HepG2 (cell line): ENCODE measurements at regions not wholly inside any gene's neighbourhood (a gene's known extent, or its start where the extent isn't known, plus 50 kb on each side); places are given as distances from the start of the nearest gene placed in this dataset.

ENCODE experiments used
- ATAC-seq: fragments of 200-7000 bp; cut with Tn5 transposase; 3 replicates; pipeline ENCODE4 v1.9.1; 2020; ENCODE audit warnings: mild to moderate bottlenecking, moderate library complexity
- BruUV-seq: library from RNA; stranded (reverse); fragments of 400-500 nt; replicated peaks from 2 replicates; lab custom pipeline; 2021; lab: Mats Ljungman, UMichigan
- CTCF ChIA-PET: fragments of 300-600 bp; formaldehyde crosslinking; extraction: SDS; loops from one replicate; lab custom pipeline; 2021; ENCODE audit warnings: low total read pairs, inconsistent platforms, low intra/inter-chr PET ratio; lab: Yijun Ruan, JAX
- POLR2A ChIA-PET: fragments of 350-600 bp; sonication (Branson Sonifier 250); formaldehyde crosslinking; loops from one replicate; lab custom pipeline; 2020; ENCODE audit warnings: antibody characterized with exemption, inconsistent platforms; lab: Yijun Ruan, JAX
- DNase-seq: peaks from one replicate; pipeline ENCODE4 v3.0.0-alpha.2; 2015; ENCODE audit warnings: low spot score
- FAIRE-seq: peaks from 3 replicates; lab custom pipeline; 2011; peaks lifted over from hg19 to GRCh38; lab: Jason Lieb, UNC
- H2AFZ ChIP-seq: one replicate; pipeline ENCODE4 v1.6.1; 2011; ENCODE audit warnings: low read length, inconsistent platforms
- H3K27ac ChIP-seq: fragments of 300-600 bp; 3 replicates; pipeline ENCODE4 v1.8.0; 2011; ENCODE audit warnings: mixed run types, mild to moderate bottlenecking, mixed read lengths, low read length, inconsistent platforms; ENCODE audit not compliant: insufficient read depth; ENCODE audit errors: extremely low read length
- H3K27me3 ChIP-seq, 2 experiments: fragments of 200-600 bp in 1 of 2; 2 replicates in 1 of 2; 3 replicates in 1 of 2; pipeline versions ENCODE4 v1.6.0 to v1.8.0; 2011; ENCODE audit warnings: low read length in 2 of 2, mild to moderate bottlenecking in 2 of 2, moderate library complexity in 2 of 2, inconsistent platforms in 1 of 2; ENCODE audit not compliant: insufficient read depth in 2 of 2, control insufficient read depth in 1 of 2
- H3K36me3 ChIP-seq, 2 experiments: fragments of 200-600 bp in 1 of 2; replicated peaks in 1 of 2; 2 replicates in 1 of 2; 3 replicates in 1 of 2; pipeline versions ENCODE4 v1.5.1 to v1.8.0; 2011; ENCODE audit warnings: low read length in 2 of 2, inconsistent platforms in 1 of 2; ENCODE audit not compliant: insufficient read depth in 2 of 2, control insufficient read depth in 1 of 2
- H3K4me1 ChIP-seq: 2 replicates; pipeline ENCODE4 v1.5.1; 2012; ENCODE audit warnings: low read length, inconsistent platforms; ENCODE audit not compliant: insufficient read depth
- H3K4me2 ChIP-seq: 2 replicates; pipeline ENCODE4 v1.6.0; 2011; ENCODE audit warnings: low read depth, low read length, inconsistent platforms
- H3K4me3 ChIP-seq, 3 experiments: fragments of 200-600 bp in 1 of 3; sonication (generic), shearing (Covaris generic) in 1 of 3; replicated peaks in 1 of 3; 2 replicates each; pipeline ENCODE4 v1.5.1; 2011 to 2016; ENCODE audit warnings: low read length in 3 of 3, inconsistent platforms in 2 of 3, low read depth in 2 of 3, mild to moderate bottlenecking in 2 of 3, control low read depth in 1 of 3, mixed read lengths in 1 of 3; ENCODE audit not compliant: insufficient read depth in 1 of 3
- H3K79me2 ChIP-seq: one replicate; pipeline ENCODE4 v1.6.1; 2011; ENCODE audit warnings: low read length, inconsistent platforms; ENCODE audit not compliant: insufficient read depth
- H3K9ac ChIP-seq: 2 replicates; pipeline ENCODE4 v1.6.0; 2011; ENCODE audit warnings: mild to moderate bottlenecking, low read depth, low read length, inconsistent platforms; ENCODE audit not compliant: insufficient read depth
- H3K9me3 ChIP-seq: 2 replicates; pipeline ENCODE4 v1.5.1; 2012; ENCODE audit warnings: mild to moderate bottlenecking, low read length
- H4K20me1 ChIP-seq: 2 replicates; pipeline ENCODE4 v1.6.0; 2011; ENCODE audit warnings: inconsistent platforms, mild to moderate bottlenecking, low read length, moderate library complexity; ENCODE audit not compliant: insufficient read depth
- ARID3A ChIP-seq: IDR thresholded peaks from 2 replicates; pipeline ENCODE4 v1.6.1; 2012; ENCODE audit warnings: low read depth, low read length, improper control_type of control experiment
- ATF3 ChIP-seq: sonication (generic); formaldehyde crosslinking; IDR thresholded peaks from 2 replicates; pipeline ENCODE4 v1.4.0; 2020; ENCODE audit warnings: missing genetic modification reagents
- ATRX ChIP-seq: sonication (generic); formaldehyde crosslinking; IDR thresholded peaks from 2 replicates; pipeline ENCODE4 v1.4.0; 2020; ENCODE audit warnings: missing genetic modification reagents, borderline replicate concordance
- IKZF4 ChIP-seq: sonication (generic); formaldehyde crosslinking; IDR thresholded peaks from 2 replicates; pipeline ENCODE4 v1.5.1; 2020; ENCODE audit warnings: borderline replicate concordance, mild to moderate bottlenecking, low read depth, missing genetic modification reagents; ENCODE audit errors: not compliant biosample characterization
- MEIS2 ChIP-seq: sonication (generic); formaldehyde crosslinking; IDR thresholded peaks from 2 replicates; pipeline ENCODE4 v1.9.0; 2021; ENCODE audit warnings: mild to moderate bottlenecking, missing genetic modification reagents
- SMC3 ChIP-seq: IDR thresholded peaks from 2 replicates; pipeline ENCODE4 v1.6.1; 2011; ENCODE audit warnings: low read length, improper control_type of control experiment
- ZNF10 ChIP-seq: sonication (generic); formaldehyde crosslinking; IDR thresholded peaks from 2 replicates; pipeline ENCODE4 v1.4.0; 2020; ENCODE audit warnings: mild to moderate bottlenecking, low read depth, missing genetic modification reagents, borderline replicate concordance
- ZNF326 ChIP-seq: sonication (generic); formaldehyde crosslinking; IDR thresholded peaks from 2 replicates; pipeline ENCODE4 v1.4.0; 2020; ENCODE audit warnings: missing genetic modification reagents, borderline replicate concordance
- ZNF441 ChIP-seq: sonication (generic); formaldehyde crosslinking; IDR thresholded peaks from 2 replicates; pipeline ENCODE4 v1.7.0; 2021; ENCODE audit warnings: missing genetic modification reagents, borderline replicate concordance
- ZNF598 ChIP-seq: sonication (generic); formaldehyde crosslinking; IDR thresholded peaks from 2 replicates; pipeline ENCODE4 v1.5.1; 2020; ENCODE audit warnings: mild to moderate bottlenecking, missing genetic modification reagents, borderline replicate concordance
- ZSCAN25 ChIP-seq: sonication (generic); formaldehyde crosslinking; IDR thresholded peaks from 2 replicates; pipeline ENCODE4 v1.8.0; 2022; ENCODE audit warnings: mild to moderate bottlenecking, missing genetic modification reagents
- WGBS: methylation state at CpG from one replicate; pipeline ENCODE4 v1.1.6; 2017; ENCODE audit warnings: low lambda C conversion rate; 5-methylcytosine and 5-hydroxymethylcytosine counted together
- in situ Hi-C: cut with HindIII; loops from 2 replicates; pipeline ENCODE4 v1.10.0; 2017; ENCODE audit warnings: low pct_unique_long_range_greater_than_20kb; ENCODE audit not compliant: extremely low pct_ligation_motif_present
- intact Hi-C: fragments of 100-400 bp; cut with micrococcal nuclease; formaldehyde crosslinking; loops from one replicate; pipeline ENCODE4 v1.10.0; 2022; ENCODE audit not compliant: unreplicated experiment
- TF ChIP-seq, protein P1 (sequence below): sonication (generic); formaldehyde crosslinking; IDR thresholded peaks from 2 replicates; pipeline ENCODE4 v1.5.1; 2020; ENCODE audit warnings: missing genetic modification reagents, mild to moderate bottlenecking, borderline replicate concordance

GRCh38 chr3:147117631-147118030, 288.7 kb downstream of the ZIC4 start:
- Histone ChIP-seq H3K4me2 (no peak overlapping the region), H3K36me3 (no peaks in the 10 kb centered on the region), H3K9me3 (no peaks in the 10 kb centered on the region), H4K20me1 (no peaks in the 10 kb centered on the region), H3K79me2 (no peaks in the 10 kb centered on the region), H3K4me3 (no peak overlapping the region), H3K9ac (no peak overlapping the region), H3K27me3 (no peaks in the 10 kb centered on the region), H2AFZ (no peak overlapping the region), H3K27ac (no peak overlapping the region), H3K4me1 (no peaks in the 10 kb centered on the region)
- DNase-seq (no peak), FAIRE-seq (no peak), ATAC-seq (no peak)
- ChIA-PET CTCF (no interaction called here), POLR2A (no interaction called here)
- 13% methylated on average over 4 of the region's 4 CpGs for WGBS
- no peak for TF ChIP-seq ZNF10 (CRISPR knock-in tag)
- no peak for TF ChIP-seq SMC3
- no peak for TF ChIP-seq ZNF326
- TF ChIP-seq, protein P1, sequence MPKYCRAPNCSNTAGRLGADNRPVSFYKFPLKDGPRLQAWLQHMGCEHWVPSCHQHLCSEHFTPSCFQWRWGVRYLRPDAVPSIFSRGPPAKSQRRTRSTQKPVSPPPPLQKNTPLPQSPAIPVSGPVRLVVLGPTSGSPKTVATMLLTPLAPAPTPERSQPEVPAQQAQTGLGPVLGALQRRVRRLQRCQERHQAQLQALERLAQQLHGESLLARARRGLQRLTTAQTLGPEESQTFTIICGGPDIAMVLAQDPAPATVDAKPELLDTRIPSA = no peak
- no peak for TF ChIP-seq ZSCAN25
- TF ChIP-seq ATF3 (CRISPR knock-in tag) = no peak
- no peak for TF ChIP-seq MEIS2 (CRISPR knock-in tag)
- TF ChIP-seq IKZF4 (CRISPR knock-in tag) = no peak
- TF ChIP-seq ZNF441 (CRISPR knock-in tag) = no peak
- TF ChIP-seq ZNF598 = no peak
- TF ChIP-seq ARID3A = no peak
- no peak for TF ChIP-seq ATRX (CRISPR knock-in tag)
- intact Hi-C loops = no loop called here
- BruUV-seq = no TSS peak
- in situ Hi-C loops = no loop called here
